AG04449 (cell line): ENCODE measurements at regions not wholly inside any gene's neighbourhood (a gene's known extent, or its start where the extent isn't known, plus 50 kb on each side); places are given as distances from the start of the nearest gene placed in this dataset.

Source experiments
- CTCF ChIA-PET: fragments of 350-600 bp; formaldehyde crosslinking; extraction: SDS; loops from one replicate; lab custom pipeline; 2021; ENCODE audit warnings: antibody characterized with exemption; lab: Yijun Ruan, JAX
- POLR2A ChIA-PET: fragments of 400-600, 350-600 bp; formaldehyde crosslinking; extraction: SDS; loops from one replicate; lab custom pipeline; 2020; ENCODE audit warnings: antibody characterized with exemption, inconsistent platforms; lab: Yijun Ruan, JAX
- DNase-seq: peaks from one replicate; pipeline ENCODE4 v3.0.0-alpha.2; 2010; ENCODE audit warnings: low read depth, low spot score
- H3K4me3 ChIP-seq: 2 replicates; pipeline ENCODE4 v1.5.1; 2011; ENCODE audit warnings: low read depth, mild to moderate bottlenecking, control low read depth, low read length
- TF ChIP-seq, protein P1 (sequence below): IDR thresholded peaks from one replicate; pipeline ENCODE4 v1.5.1; 2011; ENCODE audit warnings: mild to moderate bottlenecking, moderate library complexity, low read length, control low read depth, inconsistent platforms; ENCODE audit not compliant: insufficient read depth; ENCODE audit errors: missing control alignments

DNA sequence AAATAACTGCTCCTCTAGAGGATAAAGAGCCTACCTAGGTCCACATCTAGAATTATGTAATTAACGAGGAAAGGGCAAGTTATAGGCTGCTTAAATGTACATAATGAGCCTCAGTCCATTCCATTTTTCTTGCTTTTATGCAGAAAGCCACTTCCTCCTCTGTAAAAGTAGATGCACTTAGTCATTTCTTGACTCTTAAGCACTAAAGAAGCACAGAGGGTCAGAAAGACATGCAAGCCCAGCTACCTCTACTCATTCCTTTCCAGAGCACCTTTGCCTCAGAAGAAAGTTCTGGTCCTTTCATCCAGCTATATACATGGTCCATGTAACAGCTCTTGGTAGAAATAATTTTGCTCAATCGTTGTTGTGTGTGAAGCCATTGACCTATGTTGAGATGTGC, 308.0 kb upstream of the NREP start:
- ChIA-PET CTCF (interaction anchor here (1.7 kb wide), 1 partner anchor 12 kb away, joined by 5 read pairs; no protein-coding TSS in a partner anchor), POLR2A (no interaction called here)
- DNase-seq, result no peak
- TF ChIP-seq, protein P1, sequence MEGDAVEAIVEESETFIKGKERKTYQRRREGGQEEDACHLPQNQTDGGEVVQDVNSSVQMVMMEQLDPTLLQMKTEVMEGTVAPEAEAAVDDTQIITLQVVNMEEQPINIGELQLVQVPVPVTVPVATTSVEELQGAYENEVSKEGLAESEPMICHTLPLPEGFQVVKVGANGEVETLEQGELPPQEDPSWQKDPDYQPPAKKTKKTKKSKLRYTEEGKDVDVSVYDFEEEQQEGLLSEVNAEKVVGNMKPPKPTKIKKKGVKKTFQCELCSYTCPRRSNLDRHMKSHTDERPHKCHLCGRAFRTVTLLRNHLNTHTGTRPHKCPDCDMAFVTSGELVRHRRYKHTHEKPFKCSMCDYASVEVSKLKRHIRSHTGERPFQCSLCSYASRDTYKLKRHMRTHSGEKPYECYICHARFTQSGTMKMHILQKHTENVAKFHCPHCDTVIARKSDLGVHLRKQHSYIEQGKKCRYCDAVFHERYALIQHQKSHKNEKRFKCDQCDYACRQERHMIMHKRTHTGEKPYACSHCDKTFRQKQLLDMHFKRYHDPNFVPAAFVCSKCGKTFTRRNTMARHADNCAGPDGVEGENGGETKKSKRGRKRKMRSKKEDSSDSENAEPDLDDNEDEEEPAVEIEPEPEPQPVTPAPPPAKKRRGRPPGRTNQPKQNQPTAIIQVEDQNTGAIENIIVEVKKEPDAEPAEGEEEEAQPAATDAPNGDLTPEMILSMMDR, result no peak
- H3K4me3 ChIP-seq, result no peak overlapping the region

DNA sequence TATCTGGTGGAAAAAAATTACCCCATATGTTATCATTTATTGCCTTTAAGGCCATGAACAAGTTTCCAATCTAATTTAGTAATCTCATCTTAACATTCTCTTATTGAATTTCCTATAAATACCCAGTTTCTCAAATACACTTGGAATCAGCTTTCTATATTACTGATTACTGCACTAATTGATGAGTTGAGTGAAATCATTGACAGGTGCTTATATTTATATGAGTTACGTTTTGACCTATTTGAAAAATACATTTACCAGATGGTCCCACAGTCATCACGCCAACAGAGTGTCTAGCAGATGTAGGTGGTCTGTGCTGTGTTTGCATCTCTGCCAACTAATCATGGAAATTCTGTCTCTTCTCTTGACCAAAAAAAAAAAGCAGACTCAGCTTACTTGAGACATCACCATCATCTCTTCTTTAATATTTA, 307.3 kb upstream of the NREP start:
- no peak for DNase-seq
- no peak overlapping the region for H3K4me3 ChIP-seq
- TF ChIP-seq, protein P1, result no peak
- POLR2A ChIA-PET, result no interaction called here
- CTCF ChIA-PET, result interaction anchor here (1.7 kb wide), 1 partner anchor 13 kb away, joined by 5 read pairs; no protein-coding TSS in a partner anchor

DNA sequence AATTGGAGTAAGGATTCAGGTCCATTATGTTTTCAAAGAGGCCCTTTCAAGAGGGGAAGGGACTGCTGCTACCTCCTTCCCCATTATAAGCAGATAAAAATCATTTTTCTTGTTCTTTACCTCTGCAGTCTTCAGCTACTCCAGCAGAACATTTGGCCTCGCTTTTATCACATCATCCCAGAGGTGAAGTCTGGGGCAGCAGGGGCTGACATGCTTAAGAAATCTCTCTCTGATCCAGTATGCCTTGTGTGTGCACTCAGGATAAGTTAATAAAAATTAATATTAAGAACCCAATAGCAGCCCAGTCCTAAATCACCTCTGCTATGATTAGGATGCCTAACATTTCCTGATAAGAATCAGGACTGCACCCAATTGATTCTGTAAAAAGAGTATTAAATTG, 306.9 kb upstream of the NREP start:
- ChIA-PET POLR2A (no interaction called here), CTCF (interaction anchor here (1.7 kb wide), 1 partner anchor 13 kb away, joined by 5 read pairs; no protein-coding TSS in a partner anchor)
- TF ChIP-seq, protein P1, result no peak
- no peak for DNase-seq
- H3K4me3 ChIP-seq, result no peak overlapping the region

DNA sequence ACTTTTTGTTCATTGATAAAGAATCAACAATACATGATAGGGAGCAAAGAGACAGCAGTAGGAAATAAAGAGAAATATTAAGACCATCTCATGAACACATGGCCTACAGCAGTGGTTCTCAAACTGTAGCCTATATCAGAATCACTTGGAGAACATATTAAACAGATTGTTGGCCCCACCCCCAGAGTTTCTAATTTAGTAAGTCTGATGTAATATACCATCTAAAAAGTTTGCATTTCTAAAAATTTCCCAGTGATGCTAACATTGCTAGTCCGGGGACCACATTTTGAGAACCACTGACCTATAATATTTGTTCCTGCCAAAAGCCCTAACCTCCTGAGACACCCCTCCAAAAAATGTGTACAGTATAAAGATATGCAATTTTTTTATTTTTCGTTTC, 306.2 kb upstream of the NREP start:
- ChIA-PET POLR2A (no interaction called here), CTCF (interaction anchor here (1.7 kb wide), 1 partner anchor 14 kb away, joined by 5 read pairs; no protein-coding TSS in a partner anchor)
- no peak for DNase-seq
- no peak overlapping the region for H3K4me3 ChIP-seq
- TF ChIP-seq, protein P1, result no peak

DNA sequence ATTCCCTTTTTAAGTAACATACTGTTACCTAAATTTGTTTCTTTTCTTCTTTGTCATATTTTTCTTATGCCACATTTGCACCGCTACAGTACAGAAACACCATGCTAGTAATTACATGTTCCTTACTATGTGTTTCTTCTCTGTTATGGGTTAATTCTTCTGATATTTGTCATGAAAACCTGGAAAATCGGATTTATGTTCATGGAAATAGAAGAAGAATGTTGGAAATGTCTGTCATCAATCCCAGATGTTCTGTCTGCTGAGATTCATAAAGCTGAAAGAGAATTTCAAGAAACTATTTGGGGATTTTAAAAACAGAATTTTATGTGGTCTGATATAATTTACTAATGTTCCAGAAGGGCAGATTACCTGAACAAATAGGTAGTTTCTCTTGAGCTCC, 305.2 kb upstream of the NREP start:
- no peak for DNase-seq
- TF ChIP-seq, protein P1, result no peak
- ChIA-PET CTCF (no interaction called here), POLR2A (no interaction called here)
- no peak overlapping the region for H3K4me3 ChIP-seq

DNA sequence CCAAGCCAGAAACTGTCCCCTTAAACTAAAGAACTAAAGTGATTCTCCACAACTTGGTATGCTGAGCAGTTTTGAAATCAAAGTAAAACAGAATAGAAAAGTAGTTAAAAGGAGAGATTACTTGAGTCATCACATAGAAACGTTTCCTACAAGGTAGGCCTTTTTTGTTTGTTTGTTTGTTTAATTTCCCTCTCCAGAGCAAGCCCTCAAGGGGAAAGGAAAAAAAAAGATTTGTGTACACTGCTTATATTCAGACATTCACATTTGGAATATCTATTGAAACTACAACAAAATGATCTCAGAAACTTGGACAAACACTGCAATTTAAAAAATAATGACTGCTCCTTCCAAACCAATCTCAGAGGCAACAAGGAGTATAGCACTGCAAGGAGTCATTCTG, 304.7 kb upstream of the NREP start:
- no peak for DNase-seq
- H3K4me3 ChIP-seq, result no peak overlapping the region
- CTCF ChIA-PET, result no interaction called here
- TF ChIP-seq, protein P1, result no peak
- POLR2A ChIA-PET, result no interaction called here
